SIG-M5 (cell line): ENCODE measurements at regions not wholly inside any gene's neighbourhood (a gene's known extent, or its start where the extent isn't known, plus 50 kb on each side); places are given as distances from the start of the nearest gene placed in this dataset.

ENCODE experiments used
- DNase-seq: peaks from one replicate; lab custom pipeline; 2025; lab: John Stamatoyannopoulos, UW

DNA sequence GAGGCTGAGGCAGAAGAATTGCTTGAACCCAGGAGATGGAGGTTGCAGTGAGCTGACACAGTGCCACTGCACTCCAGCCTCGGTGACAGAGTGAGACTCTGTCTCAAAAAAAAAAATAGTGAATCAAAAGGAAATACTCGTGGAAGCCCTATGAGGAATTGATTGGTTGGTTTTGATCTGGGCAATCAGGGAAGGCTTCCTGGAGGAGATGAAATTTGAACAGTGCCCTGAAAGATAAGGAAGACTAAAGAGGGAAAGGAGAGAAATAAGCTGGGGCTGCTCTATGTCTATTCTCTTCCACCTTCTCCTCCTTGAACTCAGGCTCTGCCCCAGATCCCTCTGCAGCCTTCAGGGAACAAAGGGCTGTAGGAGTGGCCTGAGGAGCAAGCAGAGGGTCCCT is 54.1 kb downstream of the IRF2BPL start:
- no peak for DNase-seq

GRCh38 chr14:76971549-76971948 is 57.0 kb downstream of the IRF2BPL start:
- no peak for DNase-seq

DNA sequence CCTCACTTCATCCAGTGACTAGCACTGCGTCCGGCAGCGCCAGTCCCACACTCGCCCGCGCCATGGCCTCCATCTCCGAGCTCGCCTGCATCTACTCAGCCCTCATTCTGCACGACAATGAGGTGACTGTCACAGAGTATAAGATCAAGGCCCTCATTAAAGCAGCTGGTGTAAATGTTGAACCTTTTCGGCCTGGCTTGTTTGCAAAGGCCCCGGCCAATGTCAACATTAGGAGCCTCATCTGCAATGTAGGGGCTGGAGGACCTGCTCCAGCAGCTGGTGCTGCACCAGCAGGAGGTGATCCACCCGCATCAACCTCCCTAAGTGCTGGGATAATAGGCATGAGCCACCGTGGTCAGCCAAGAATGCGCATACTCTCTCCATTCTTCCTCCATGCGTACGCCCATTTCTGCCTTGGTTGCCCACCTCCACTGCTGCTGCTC is 59.9 kb downstream of the IRF2BPL start:
- DNase-seq = no peak

GRCh38 chr14:76967788-76968187 is 60.7 kb downstream of the IRF2BPL start:
- no peak for DNase-seq

- DNase-seq = no peak
Observed at GRCh38 chr14:76965232-76965631, 63.3 kb downstream of the IRF2BPL start.

- DNase-seq = no peak
Observed at GRCh38 chr14:76964695-76965094, 63.8 kb downstream of the IRF2BPL start.

- no peak for DNase-seq
Observed at GRCh38 chr14:76963372-76963771, 65.1 kb downstream of the IRF2BPL start.

DNA sequence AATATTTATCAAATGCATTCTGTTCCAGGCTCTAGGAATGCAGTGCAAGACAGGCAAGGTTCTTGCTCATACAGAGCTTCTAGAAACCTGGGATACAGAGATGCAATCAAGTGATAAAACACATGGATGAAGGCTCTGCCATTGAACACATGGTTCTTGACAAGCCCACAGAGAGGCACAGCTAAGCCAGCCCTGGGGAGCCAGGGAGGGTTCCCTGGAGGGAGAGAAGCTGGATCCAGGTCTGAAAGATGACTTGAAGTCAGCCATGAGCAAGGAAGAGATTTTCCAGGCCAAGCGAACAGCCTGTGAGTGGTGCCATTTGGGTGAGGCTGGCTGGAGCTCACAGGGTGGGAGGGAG is 66.2 kb downstream of the IRF2BPL start:
- no peak for DNase-seq

GRCh38 chr14:76961631-76962302 is 66.7 kb downstream of the IRF2BPL start:
- peak; percentile 89 for DNase-seq

- DNase-seq = no peak
Observed at GRCh38 chr14:76958980-76959710, 69.4 kb downstream of the IRF2BPL start.

DNA sequence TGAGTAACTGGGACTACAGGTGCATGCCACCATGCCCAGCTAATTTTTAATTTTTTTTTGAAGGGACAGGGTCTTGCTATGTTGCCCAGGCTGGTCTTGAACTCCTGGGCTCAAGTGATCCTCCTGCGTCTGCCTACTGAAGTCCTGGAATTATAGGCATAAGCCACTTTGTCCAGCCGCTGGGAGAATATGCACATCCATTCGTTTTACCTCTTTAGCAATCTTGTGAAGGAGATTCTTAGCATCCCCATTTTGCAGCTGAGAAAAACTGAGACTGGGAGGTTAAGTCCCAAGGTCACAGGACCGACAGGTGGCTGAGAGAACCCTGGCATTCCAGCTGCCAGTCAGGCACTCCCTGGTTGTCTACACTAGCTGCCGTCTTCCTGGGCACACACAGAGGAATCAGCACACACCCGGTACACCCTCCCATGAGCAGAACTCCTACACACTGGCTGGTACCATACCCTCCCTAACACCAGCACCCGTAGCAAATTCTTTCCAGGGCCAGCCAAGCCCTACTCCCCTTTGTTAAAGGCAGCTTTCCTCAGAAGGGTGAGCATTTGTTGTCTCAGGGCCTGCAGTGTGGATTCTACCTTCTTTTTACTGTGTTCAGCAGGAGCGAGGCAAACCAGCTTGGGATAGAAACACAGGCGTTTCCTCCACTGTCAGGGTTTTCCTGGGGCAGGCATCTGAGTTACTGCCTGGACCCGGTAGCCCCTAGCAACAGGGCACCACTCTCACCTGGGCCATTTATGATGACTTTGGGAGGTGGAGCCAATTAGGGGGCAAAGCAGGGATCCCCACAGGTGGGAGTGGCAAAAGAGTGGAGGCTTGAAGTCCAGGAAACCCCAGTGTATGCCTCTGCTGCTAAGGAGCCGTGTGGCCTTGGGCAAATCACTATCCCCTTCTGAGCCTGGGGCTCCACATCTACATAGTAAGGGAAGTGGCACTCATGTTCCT is 70.2 kb downstream of the IRF2BPL start:
- DNase-seq = no peak

GRCh38 chr14:76957224-76957891 is 71.2 kb downstream of the IRF2BPL start:
- no peak for DNase-seq

DNA sequence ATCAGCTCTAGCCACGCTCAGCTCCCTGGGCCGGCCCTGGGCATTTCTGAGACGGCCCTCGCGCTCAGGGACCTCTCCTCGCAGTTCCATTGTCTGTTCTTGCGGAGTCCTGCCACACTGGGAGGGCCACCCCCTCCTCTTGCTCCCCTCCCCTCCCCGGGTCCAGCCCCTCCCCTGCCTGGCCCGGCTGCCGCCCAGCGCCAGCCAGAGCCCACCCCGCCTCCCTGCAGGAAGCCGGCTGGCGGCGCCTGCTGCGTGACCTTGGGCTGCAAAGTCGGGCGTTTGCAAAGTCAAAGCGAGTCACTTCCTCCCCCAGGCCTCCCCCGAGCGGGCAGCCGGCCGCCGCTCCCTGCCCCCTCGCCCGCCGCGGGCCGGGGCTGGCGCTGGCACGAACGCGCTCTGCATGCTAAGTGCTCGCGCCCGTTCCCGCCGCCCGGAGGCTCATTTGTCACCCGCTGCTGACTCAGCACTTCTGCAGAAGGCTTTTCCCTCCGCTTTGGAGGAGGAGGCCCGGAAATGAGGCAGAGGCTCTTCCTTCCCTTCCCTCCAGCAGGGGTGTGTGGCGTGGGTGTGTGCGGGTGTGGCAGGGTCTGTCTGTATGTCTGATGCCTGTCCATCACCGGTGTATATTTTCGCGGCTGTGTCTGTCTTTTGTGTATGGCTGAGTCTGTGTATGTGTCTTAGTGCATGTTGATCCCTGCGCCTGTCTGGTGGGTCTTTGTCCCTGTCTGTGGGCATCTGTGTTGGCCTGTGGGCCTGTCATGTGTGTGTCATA is 72.0 kb downstream of the IRF2BPL start:
- DNase-seq = peak; percentile 33

DNA sequence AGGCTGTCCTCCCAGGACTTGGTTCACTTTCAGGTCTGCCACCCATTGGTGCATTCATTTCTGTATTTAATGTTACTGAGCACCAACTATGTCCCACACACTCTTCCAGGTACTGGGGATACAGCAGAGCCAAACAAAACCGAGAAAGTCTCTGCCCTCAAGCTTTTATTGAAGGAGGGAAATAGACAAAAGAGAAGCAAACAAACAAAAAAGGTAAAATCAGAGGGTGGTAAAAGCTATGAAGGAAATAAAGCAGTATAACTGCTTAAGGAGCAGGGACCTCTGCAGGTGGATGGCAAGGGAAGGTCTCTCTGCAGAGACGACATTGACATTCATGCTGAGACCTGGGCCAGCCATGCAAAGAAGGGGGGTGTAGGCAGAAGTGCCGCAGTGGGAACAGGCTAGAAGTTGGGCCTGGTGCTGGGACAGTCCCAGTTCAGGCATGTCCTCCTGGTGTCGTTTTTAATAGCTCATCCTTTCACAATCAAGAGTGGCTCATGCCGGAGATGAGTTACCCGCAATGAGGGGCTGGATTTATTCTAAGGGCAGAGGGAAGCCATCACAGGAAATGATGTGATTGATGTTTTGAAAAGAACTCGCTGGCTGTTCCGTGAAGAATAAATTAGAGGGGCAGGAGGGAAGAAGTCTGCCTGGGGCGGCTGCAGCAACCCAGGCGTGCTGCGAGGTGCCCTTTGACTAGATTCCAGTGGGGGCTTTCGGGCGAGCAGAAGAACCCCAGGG is 72.8 kb downstream of the IRF2BPL start:
- DNase-seq = no peak

DNA sequence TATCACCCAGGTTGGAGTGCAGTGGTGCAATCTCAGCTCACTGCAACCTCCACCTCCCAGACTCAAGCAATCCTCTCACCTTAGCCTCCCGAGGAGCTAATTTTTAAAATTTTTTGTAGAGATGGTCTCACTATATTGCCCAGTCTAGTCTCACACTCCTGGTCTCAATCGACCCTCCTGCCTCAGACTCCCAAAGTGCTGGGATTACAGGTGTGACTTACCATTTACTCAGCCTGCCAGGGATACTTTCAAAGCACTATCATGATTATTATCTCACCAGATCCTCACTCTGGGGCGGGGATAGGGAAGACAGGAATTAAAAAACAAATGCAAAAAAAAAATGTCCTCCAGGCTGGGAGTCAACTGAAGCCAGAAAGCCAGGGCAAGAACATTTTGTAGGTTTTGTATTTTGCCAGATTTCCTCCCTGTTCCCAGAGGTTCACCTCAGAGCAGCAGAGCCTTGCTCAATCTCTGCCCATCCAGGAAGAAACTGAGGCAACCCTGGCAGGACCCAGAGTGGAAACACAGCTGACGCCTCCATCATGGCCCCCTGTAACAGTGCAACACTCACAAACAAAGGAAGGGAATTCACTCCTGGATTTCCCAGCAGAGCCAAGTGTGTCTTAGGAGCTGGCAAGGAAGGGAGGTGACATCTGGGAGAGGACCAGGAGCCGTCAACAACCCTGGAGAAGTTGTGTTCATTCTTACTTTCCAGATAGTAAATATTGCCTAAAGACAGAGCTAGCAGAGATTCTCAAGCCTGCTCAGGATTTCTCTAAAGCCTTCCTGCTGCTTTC is 73.9 kb downstream of the IRF2BPL start:
- DNase-seq = no peak

DNA sequence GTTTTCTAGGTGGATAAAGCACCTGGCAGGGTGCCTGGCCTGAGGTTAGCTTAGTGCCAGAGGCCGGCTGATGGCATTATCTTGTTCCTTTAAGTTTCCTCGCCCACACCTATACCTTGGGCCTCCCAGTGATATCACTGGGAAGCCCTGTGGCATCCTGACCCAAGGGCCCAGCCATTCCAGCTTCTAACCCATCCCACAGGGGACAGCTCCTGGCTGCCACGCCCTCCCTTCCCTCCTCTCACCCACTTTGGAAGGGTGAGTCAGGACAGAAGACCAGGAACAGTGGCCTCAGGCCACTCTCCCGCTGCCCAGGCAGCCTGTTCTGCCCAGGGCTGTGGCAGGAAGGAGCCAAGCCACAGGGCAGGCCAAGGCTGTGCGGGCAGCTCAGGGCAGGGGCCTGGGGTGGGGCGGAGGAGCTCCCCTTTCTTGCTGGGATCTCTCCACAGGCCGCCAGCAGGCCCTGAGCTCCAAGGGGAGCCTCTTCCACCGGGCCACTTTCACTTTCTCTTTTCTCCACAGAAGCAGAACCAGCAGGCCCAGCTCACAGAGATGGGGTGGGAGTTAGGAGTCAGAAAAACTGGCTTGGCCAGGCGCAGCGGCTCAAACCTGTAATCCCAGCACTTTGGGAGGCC is 75.1 kb downstream of the IRF2BPL start:
- DNase-seq = peak; percentile 1

DNA sequence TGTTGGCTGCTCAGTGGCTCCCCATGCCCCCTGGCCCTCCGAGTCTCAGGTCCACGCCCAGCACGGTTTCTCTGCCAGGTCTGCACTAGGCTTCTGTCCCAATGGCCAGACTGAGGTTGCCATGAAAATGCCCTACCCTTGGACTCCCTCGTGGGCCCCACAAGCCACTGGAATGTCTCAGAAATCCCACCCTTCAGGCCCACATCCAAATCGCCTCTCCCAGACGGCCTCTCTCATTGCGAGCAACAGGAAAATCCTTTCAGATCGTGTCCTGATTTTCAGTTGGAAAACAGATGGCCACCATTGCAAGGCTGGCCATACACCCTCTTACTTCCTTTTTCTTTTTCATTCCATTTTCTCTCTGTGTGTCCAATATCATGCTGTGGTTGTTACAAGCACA is 77.3 kb downstream of the IRF2BPL start:
- DNase-seq = no peak

DNA sequence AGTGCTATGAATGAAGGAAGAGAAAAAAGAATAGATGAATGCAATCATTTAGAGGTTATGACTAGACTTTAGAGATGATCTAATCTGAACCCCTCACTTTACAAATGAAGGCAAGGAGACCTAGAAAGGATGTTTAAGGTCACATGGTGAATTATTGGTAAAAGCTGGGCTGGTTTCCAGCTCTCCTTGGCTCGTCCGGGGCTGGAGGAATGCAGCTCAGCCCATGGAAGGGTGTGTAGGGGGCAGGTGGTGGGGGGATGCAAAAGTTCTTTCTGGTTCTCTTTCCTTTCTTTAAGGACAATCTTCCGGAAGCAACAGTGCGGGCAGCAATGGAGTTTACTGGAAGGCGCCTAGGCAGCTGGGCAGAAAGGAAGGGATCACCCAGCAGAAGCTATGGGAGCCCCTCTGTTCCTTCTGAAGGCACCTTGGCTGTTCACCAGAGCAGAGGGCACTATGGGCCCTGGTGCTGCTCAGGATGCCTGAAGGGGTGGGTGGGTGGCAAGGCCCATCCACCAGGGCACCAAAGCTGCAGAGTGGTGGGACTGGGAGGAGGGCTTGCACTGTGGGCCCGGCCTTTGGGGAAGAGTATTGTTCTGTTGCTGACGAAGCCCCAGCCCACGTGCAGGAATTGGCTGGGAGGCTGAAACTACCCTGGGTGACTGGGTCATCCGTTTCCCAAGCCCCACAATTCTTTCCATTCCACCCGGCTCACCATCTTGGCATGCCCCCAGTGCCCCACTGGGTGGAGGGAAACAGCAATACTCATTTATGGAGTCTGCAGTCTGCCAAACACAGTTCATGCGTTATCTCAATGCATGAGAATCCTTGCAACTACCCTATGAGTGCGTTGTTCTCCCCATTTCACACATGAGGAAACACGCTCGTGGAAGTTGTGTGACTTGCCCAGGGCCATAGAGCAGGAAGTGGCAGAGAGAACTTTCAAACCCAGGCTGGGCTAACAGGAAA is 78.2 kb downstream of the IRF2BPL start:
- DNase-seq = no peak
